ENCODE measurements at regions not wholly inside any gene's neighbourhood (a gene's known extent, or its start where the extent isn't known, plus 50 kb on each side); places are given as distances from the start of the nearest gene placed in this dataset.

DNA sequence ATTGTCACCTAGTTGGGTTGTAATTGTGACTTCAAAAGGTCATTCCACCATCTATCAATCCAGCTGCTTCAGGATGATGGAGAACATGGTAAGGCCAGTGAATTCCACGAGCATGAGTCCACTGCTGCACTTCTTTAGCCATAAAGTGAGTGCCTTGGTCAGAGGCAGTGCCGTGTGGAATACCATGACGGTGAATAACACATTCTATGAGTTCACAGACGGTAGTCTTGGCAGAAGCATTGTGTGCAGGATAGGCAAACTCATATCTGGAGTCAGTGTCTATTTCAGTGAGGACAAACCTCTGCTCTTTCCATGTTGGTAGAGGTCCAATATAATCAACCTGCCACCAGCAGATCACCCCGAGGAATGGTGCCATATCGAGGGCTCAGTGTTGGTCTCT is 650.9 kb downstream of the KCNJ2 start:
- TF ChIP-seq, protein P1, sequence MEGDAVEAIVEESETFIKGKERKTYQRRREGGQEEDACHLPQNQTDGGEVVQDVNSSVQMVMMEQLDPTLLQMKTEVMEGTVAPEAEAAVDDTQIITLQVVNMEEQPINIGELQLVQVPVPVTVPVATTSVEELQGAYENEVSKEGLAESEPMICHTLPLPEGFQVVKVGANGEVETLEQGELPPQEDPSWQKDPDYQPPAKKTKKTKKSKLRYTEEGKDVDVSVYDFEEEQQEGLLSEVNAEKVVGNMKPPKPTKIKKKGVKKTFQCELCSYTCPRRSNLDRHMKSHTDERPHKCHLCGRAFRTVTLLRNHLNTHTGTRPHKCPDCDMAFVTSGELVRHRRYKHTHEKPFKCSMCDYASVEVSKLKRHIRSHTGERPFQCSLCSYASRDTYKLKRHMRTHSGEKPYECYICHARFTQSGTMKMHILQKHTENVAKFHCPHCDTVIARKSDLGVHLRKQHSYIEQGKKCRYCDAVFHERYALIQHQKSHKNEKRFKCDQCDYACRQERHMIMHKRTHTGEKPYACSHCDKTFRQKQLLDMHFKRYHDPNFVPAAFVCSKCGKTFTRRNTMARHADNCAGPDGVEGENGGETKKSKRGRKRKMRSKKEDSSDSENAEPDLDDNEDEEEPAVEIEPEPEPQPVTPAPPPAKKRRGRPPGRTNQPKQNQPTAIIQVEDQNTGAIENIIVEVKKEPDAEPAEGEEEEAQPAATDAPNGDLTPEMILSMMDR (IDR thresholded peaks at IDR 0.05): no peak
- TF ChIP-seq EZH2 (IDR thresholded peaks at IDR 0.05; ENCODE audit: borderline replicate concordance, insufficient read depth, low read depth, low read length, poor library complexity, severe bottlenecking): no peak

Data from B cell (primary cell).